WTC11 (cell line): ENCODE measurements at regions not wholly inside any gene's neighbourhood (a gene's known extent, or its start where the extent isn't known, plus 50 kb on each side); places are given as distances from the start of the nearest gene placed in this dataset.

Experiments used
- ATAC-seq: fragments of 200-7000 bp; cut with Tn5 transposase; 2 replicates; pipeline ENCODE4 v1.10.0; 2021; ENCODE audit warnings: mild to moderate bottlenecking, moderate library complexity
- CTCF ChIA-PET: fragments of 300-600 bp; sonication (Branson Sonifier 250); formaldehyde crosslinking; loops from one replicate; lab custom pipeline; 2021; ENCODE audit warnings: antibody characterized with exemption; lab: Charles Lee
- POLR2A ChIA-PET: fragments of 350-600 bp; sonication (Branson Sonifier 250); formaldehyde crosslinking; loops from one replicate; lab custom pipeline; 2021; ENCODE audit warnings: antibody characterized with exemption; lab: Charles Lee
- DNase-seq: peaks from one replicate; pipeline ENCODE4 v3.0.0; 2021; ENCODE audit warnings: low spot score
- H3K27ac Mint-ChIP-seq: 2 replicates; pipeline ENCODE4 v1.8.0; 2021; ENCODE audit warnings: mixed read lengths
- H3K27me3 Mint-ChIP-seq: 2 replicates; pipeline ENCODE4 v1.8.0; 2021; ENCODE audit warnings: low read depth, mild to moderate bottlenecking, moderate library complexity, mixed read lengths
- H3K36me3 Mint-ChIP-seq: 2 replicates; pipeline ENCODE4 v1.8.0; 2021; ENCODE audit warnings: mixed read lengths
- H3K4me1 Mint-ChIP-seq: 2 replicates; pipeline ENCODE4 v1.8.0; 2022; ENCODE audit warnings: mixed read lengths
- H3K4me3 Mint-ChIP-seq: 2 replicates; pipeline ENCODE4 v1.8.0; 2021; ENCODE audit warnings: mild to moderate bottlenecking, moderate library complexity, mixed read lengths
- H3K9me3 Mint-ChIP-seq: 2 replicates; pipeline ENCODE4 v1.8.0; 2021; ENCODE audit warnings: mixed read lengths
- CREB1 ChIP-seq: sonication (generic); formaldehyde crosslinking; IDR thresholded peaks from 2 replicates; pipeline ENCODE4 v1.8.0; 2023; ENCODE audit warnings: mild to moderate bottlenecking, missing genetic modification reagents
- ELF4 ChIP-seq: sonication (generic); formaldehyde crosslinking; IDR thresholded peaks from 2 replicates; pipeline ENCODE4 v1.8.1; 2022; ENCODE audit warnings: low read depth, mild to moderate bottlenecking, moderate library complexity, missing genetic modification reagents
- GABPB1 ChIP-seq: sonication (generic); formaldehyde crosslinking; IDR thresholded peaks from 2 replicates; pipeline ENCODE4 v1.8.1; 2023; ENCODE audit warnings: mild to moderate bottlenecking, missing genetic modification reagents
- GTF2I ChIP-seq: fragments of 250-450 bp; sonication (Bioruptor Pico); conservative IDR thresholded peaks from 2 replicates; pipeline ENCODE4 v1.4.0; 2021; ENCODE audit warnings: mild to moderate bottlenecking
- JAZF1 ChIP-seq: fragments of 250-450 bp; sonication (Bioruptor Pico); IDR thresholded peaks from 2 replicates; pipeline ENCODE4 v1.9.0; 2021; ENCODE audit warnings: moderate library complexity, mild to moderate bottlenecking, inconsistent platforms
- NFYB ChIP-seq: sonication (generic); formaldehyde crosslinking; conservative IDR thresholded peaks from 2 replicates; pipeline ENCODE4 v1.8.0; 2022; ENCODE audit warnings: low read depth, missing genetic modification reagents
- NR2C2 ChIP-seq: sonication (generic); formaldehyde crosslinking; IDR thresholded peaks from 2 replicates; pipeline ENCODE4 v1.8.0; 2022; ENCODE audit warnings: mild to moderate bottlenecking, missing genetic modification reagents
- NR3C1 ChIP-seq: sonication (generic); formaldehyde crosslinking; conservative IDR thresholded peaks from 2 replicates; pipeline ENCODE4 v1.8.1; 2023; ENCODE audit warnings: low read depth, mild to moderate bottlenecking, missing genetic modification reagents
- RORB ChIP-seq: fragments of 250-450 bp; sonication (Bioruptor Pico); IDR thresholded peaks from 2 replicates; pipeline ENCODE4 v1.9.0; 2021; ENCODE audit warnings: mild to moderate bottlenecking
- TP53 ChIP-seq: sonication (generic); formaldehyde crosslinking; IDR thresholded peaks from 2 replicates; pipeline ENCODE4 v1.8.1; 2023; ENCODE audit warnings: mild to moderate bottlenecking, missing genetic modification reagents
- ZBTB21 ChIP-seq: sonication (generic); formaldehyde crosslinking; IDR thresholded peaks from 2 replicates; pipeline ENCODE4 v1.8.1; 2023; ENCODE audit warnings: mild to moderate bottlenecking, missing genetic modification reagents, borderline replicate concordance
- TF ChIP-seq, protein P1 (sequence below): sonication (generic); formaldehyde crosslinking; IDR thresholded peaks from 2 replicates; pipeline ENCODE4 v1.8.1; 2022; ENCODE audit warnings: mild to moderate bottlenecking, moderate library complexity, missing genetic modification reagents
- TF ChIP-seq, protein P2 (sequence below): sonication (generic); formaldehyde crosslinking; IDR thresholded peaks from 2 replicates; pipeline ENCODE4 v1.8.0; 2023; ENCODE audit warnings: missing genetic modification reagents, mild to moderate bottlenecking, borderline replicate concordance
- TF ChIP-seq, protein P3 (sequence below): fragments of 250-450 bp; sonication (Bioruptor Pico); IDR thresholded peaks from 2 replicates; pipeline ENCODE4 v1.9.0; 2021; ENCODE audit warnings: mild to moderate bottlenecking, borderline replicate concordance
- TF ChIP-seq, protein P4 (sequence below): sonication (generic); formaldehyde crosslinking; IDR thresholded peaks from 2 replicates; pipeline ENCODE4 v1.8.0; 2022; ENCODE audit warnings: mild to moderate bottlenecking, missing genetic modification reagents
- TF ChIP-seq, protein P5 (sequence below): sonication (generic); formaldehyde crosslinking; IDR thresholded peaks from 2 replicates; pipeline ENCODE4 v1.8.0; 2022; ENCODE audit warnings: missing genetic modification reagents
- TF ChIP-seq, protein P6 (sequence below): sonication (generic); formaldehyde crosslinking; IDR thresholded peaks from 2 replicates; pipeline ENCODE4 v1.8.0; 2022; ENCODE audit warnings: mild to moderate bottlenecking, missing genetic modification reagents
- TF ChIP-seq, protein P7 (sequence below): sonication (generic); formaldehyde crosslinking; IDR thresholded peaks from 2 replicates; pipeline ENCODE4 v1.8.1; 2023; ENCODE audit warnings: mild to moderate bottlenecking, missing genetic modification reagents

DNA sequence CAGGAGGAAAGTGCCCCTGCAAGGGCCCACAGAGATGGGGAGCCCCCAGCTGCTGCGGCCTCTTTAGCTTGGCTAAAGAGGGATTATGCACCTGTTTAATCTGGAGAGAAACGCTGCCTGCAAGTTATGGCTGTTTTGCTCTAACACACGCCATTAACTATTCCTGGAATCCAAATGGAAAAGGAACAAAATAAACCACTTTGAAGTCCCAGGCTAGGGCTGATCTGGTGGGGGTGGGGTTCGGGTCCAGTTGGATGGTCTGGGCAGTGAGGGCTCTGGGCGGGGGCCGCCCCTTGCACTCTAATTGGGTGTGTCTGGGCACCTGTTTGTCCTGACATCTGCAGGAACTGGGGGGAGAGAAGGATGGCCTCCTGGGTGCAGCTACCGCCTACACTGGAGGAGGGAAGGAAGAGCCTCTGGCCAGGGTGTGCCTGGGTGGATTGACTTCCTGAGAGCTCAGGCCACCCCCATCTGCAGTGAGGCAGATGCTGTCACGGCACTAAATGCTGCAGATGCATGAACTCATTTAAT lies 300.6 kb downstream of the ZEB1 start:
- H3K4me1 Mint-ChIP-seq = peaks cover 17% of the 10 kb centered on the region
- peaks cover 4% of the 10 kb centered on the region; the same call in 1 of the 2 replicates for H3K27me3 Mint-ChIP-seq
- no peak overlapping the region for H3K4me3 Mint-ChIP-seq
- CTCF ChIA-PET = interaction anchor here (0.8 to 2.8 kb wide), 16 partner anchors 12 to 867 kb away, joined by 3 to 16 read pairs (median 4); no protein-coding TSS in a partner anchor
- no peak for TF ChIP-seq NR2C2
- TF ChIP-seq, protein P1, sequence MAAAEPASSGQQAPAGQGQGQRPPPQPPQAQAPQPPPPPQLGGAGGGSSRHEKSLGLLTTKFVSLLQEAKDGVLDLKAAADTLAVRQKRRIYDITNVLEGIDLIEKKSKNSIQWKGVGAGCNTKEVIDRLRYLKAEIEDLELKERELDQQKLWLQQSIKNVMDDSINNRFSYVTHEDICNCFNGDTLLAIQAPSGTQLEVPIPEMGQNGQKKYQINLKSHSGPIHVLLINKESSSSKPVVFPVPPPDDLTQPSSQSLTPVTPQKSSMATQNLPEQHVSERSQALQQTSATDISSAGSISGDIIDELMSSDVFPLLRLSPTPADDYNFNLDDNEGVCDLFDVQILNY (CRISPR knock-in tag) = no peak
- TF ChIP-seq NFYB (CRISPR knock-in tag) = no peak
- TF ChIP-seq, protein P2, sequence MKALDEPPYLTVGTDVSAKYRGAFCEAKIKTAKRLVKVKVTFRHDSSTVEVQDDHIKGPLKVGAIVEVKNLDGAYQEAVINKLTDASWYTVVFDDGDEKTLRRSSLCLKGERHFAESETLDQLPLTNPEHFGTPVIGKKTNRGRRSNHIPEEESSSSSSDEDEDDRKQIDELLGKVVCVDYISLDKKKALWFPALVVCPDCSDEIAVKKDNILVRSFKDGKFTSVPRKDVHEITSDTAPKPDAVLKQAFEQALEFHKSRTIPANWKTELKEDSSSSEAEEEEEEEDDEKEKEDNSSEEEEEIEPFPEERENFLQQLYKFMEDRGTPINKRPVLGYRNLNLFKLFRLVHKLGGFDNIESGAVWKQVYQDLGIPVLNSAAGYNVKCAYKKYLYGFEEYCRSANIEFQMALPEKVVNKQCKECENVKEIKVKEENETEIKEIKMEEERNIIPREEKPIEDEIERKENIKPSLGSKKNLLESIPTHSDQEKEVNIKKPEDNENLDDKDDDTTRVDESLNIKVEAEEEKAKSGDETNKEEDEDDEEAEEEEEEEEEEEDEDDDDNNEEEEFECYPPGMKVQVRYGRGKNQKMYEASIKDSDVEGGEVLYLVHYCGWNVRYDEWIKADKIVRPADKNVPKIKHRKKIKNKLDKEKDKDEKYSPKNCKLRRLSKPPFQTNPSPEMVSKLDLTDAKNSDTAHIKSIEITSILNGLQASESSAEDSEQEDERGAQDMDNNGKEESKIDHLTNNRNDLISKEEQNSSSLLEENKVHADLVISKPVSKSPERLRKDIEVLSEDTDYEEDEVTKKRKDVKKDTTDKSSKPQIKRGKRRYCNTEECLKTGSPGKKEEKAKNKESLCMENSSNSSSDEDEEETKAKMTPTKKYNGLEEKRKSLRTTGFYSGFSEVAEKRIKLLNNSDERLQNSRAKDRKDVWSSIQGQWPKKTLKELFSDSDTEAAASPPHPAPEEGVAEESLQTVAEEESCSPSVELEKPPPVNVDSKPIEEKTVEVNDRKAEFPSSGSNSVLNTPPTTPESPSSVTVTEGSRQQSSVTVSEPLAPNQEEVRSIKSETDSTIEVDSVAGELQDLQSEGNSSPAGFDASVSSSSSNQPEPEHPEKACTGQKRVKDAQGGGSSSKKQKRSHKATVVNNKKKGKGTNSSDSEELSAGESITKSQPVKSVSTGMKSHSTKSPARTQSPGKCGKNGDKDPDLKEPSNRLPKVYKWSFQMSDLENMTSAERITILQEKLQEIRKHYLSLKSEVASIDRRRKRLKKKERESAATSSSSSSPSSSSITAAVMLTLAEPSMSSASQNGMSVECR (CRISPR knock-in tag) = no peak
- no peak for TF ChIP-seq NR3C1 (CRISPR knock-in tag)
- TF ChIP-seq, protein P3, sequence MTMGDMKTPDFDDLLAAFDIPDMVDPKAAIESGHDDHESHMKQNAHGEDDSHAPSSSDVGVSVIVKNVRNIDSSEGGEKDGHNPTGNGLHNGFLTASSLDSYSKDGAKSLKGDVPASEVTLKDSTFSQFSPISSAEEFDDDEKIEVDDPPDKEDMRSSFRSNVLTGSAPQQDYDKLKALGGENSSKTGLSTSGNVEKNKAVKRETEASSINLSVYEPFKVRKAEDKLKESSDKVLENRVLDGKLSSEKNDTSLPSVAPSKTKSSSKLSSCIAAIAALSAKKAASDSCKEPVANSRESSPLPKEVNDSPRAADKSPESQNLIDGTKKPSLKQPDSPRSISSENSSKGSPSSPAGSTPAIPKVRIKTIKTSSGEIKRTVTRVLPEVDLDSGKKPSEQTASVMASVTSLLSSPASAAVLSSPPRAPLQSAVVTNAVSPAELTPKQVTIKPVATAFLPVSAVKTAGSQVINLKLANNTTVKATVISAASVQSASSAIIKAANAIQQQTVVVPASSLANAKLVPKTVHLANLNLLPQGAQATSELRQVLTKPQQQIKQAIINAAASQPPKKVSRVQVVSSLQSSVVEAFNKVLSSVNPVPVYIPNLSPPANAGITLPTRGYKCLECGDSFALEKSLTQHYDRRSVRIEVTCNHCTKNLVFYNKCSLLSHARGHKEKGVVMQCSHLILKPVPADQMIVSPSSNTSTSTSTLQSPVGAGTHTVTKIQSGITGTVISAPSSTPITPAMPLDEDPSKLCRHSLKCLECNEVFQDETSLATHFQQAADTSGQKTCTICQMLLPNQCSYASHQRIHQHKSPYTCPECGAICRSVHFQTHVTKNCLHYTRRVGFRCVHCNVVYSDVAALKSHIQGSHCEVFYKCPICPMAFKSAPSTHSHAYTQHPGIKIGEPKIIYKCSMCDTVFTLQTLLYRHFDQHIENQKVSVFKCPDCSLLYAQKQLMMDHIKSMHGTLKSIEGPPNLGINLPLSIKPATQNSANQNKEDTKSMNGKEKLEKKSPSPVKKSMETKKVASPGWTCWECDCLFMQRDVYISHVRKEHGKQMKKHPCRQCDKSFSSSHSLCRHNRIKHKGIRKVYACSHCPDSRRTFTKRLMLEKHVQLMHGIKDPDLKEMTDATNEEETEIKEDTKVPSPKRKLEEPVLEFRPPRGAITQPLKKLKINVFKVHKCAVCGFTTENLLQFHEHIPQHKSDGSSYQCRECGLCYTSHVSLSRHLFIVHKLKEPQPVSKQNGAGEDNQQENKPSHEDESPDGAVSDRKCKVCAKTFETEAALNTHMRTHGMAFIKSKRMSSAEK (CRISPR knock-in tag) = no peak
- TF ChIP-seq JAZF1 (CRISPR knock-in tag) = no peak
- TF ChIP-seq GTF2I = no peak
- TF ChIP-seq RORB (CRISPR knock-in tag) = no peak
- TF ChIP-seq ELF4 = no peak
- peaks cover 19% of the 10 kb centered on the region for H3K9me3 Mint-ChIP-seq
- POLR2A ChIA-PET = no interaction called here
- H3K36me3 Mint-ChIP-seq = peaks cover 18% of the 10 kb centered on the region
- DNase-seq (no peak), ATAC-seq (no peak)
- H3K27ac Mint-ChIP-seq = no peak overlapping the region

DNA sequence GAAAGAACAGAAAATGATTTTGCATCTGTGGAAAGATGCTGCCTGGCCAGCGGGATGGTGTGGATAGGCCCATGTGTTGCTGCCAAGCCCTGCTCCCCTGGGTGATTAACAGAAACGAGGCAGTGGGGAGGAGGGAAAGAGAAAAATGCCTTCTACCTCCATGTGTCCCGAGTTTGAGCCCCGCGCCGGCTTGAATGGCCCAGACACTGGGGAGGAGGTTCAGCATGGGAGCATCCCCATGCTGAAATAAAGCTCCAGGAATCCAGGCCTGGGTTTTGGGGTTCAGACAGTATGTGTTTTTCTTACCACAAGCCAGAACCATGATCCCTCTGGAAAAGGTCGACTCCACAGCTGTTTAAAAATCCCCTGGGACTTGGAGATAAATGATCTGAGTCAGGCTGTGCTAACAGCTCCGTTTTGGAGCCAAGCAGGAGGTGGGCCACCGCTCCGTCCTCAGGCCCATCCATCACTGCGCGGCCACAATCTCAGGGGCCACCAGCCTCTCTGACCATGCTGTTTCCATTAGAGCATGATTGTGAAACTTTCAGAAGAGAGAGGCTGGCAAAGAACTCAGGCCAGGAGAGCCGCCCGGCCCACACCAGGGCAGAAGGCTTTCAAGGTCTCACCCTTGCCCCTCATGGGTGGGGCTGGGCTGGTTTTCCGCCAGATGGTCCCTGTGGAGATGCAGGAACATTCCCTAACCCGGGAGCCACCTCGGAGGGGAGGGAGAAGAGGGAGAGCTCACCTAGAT lies 299.7 kb downstream of the ZEB1 start:
- Mint-ChIP-seq H3K4me1 (peaks cover 17% of the 10 kb centered on the region), H3K9me3 (peaks cover 13% of the 10 kb centered on the region), H3K36me3 (peaks cover 10% of the 10 kb centered on the region), H3K27me3 (peaks cover 4% of the 10 kb centered on the region; the same call in 1 of the 2 replicates), H3K4me3 (no peak overlapping the region), H3K27ac (no peak overlapping the region)
- ChIA-PET POLR2A (no interaction called here), CTCF (interaction anchor here (2.5 to 2.8 kb wide), 2 partner anchors 15 to 128 kb away, joined by 13 to 16 read pairs; no protein-coding TSS in a partner anchor)
- DNase-seq (no peak), ATAC-seq (no peak)
- TF ChIP-seq ZBTB21 (CRISPR knock-in tag) (no peak), TP53 (CRISPR knock-in tag) (no peak), GABPB1 (CRISPR knock-in tag) (no peak), CREB1 (CRISPR knock-in tag) (no peak)
- TF ChIP-seq, protein P4, sequence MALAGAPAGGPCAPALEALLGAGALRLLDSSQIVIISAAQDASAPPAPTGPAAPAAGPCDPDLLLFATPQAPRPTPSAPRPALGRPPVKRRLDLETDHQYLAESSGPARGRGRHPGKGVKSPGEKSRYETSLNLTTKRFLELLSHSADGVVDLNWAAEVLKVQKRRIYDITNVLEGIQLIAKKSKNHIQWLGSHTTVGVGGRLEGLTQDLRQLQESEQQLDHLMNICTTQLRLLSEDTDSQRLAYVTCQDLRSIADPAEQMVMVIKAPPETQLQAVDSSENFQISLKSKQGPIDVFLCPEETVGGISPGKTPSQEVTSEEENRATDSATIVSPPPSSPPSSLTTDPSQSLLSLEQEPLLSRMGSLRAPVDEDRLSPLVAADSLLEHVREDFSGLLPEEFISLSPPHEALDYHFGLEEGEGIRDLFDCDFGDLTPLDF (CRISPR knock-in tag) = no peak
- TF ChIP-seq, protein P5, sequence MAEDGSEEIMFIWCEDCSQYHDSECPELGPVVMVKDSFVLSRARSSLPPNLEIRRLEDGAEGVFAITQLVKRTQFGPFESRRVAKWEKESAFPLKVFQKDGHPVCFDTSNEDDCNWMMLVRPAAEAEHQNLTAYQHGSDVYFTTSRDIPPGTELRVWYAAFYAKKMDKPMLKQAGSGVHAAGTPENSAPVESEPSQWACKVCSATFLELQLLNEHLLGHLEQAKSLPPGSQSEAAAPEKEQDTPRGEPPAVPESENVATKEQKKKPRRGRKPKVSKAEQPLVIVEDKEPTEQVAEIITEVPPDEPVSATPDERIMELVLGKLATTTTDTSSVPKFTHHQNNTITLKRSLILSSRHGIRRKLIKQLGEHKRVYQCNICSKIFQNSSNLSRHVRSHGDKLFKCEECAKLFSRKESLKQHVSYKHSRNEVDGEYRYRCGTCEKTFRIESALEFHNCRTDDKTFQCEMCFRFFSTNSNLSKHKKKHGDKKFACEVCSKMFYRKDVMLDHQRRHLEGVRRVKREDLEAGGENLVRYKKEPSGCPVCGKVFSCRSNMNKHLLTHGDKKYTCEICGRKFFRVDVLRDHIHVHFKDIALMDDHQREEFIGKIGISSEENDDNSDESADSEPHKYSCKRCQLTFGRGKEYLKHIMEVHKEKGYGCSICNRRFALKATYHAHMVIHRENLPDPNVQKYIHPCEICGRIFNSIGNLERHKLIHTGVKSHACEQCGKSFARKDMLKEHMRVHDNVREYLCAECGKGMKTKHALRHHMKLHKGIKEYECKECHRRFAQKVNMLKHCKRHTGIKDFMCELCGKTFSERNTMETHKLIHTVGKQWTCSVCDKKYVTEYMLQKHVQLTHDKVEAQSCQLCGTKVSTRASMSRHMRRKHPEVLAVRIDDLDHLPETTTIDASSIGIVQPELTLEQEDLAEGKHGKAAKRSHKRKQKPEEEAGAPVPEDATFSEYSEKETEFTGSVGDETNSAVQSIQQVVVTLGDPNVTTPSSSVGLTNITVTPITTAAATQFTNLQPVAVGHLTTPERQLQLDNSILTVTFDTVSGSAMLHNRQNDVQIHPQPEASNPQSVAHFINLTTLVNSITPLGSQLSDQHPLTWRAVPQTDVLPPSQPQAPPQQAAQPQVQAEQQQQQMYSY (CRISPR knock-in tag) = no peak
- TF ChIP-seq, protein P6, sequence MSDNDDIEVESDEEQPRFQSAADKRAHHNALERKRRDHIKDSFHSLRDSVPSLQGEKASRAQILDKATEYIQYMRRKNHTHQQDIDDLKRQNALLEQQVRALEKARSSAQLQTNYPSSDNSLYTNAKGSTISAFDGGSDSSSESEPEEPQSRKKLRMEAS (CRISPR knock-in tag) = no peak
- TF ChIP-seq, protein P7, sequence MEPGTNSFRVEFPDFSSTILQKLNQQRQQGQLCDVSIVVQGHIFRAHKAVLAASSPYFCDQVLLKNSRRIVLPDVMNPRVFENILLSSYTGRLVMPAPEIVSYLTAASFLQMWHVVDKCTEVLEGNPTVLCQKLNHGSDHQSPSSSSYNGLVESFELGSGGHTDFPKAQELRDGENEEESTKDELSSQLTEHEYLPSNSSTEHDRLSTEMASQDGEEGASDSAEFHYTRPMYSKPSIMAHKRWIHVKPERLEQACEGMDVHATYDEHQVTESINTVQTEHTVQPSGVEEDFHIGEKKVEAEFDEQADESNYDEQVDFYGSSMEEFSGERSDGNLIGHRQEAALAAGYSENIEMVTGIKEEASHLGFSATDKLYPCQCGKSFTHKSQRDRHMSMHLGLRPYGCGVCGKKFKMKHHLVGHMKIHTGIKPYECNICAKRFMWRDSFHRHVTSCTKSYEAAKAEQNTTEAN (CRISPR knock-in tag) = no peak
